ENCODE measurements at regions not wholly inside any gene's neighbourhood (a gene's known extent, or its start where the extent isn't known, plus 50 kb on each side); places are given as distances from the start of the nearest gene placed in this dataset.
A peak's percentile ranks its signal among the peaks of the same experiment; 100 is the strongest.
"Not testable (repeated sequence)": the region's sequence is repeated elsewhere in the genome, so short reads cannot be mapped to it uniquely, and the experiment has no call there.

- H3K4me3 ChIP-seq (ENCODE audit: low read length) = no peak overlapping the region
- no peaks in the 10 kb centered on the region for H3K27me3 ChIP-seq (ENCODE audit: control insufficient read depth, insufficient read depth, low read length)
- peaks cover 31% of the 10 kb centered on the region for H3K4me1 ChIP-seq (ENCODE audit: control insufficient read depth, low read depth, low read length)
- no peak overlapping the region for H3K27ac ChIP-seq (ENCODE audit: low read length)
- no peak overlapping the region for H3K9ac ChIP-seq (ENCODE audit: low read length)
- H3K36me3 ChIP-seq (ENCODE audit: control insufficient read depth, low read depth, low read length) = no peaks in the 10 kb centered on the region
- no peaks in the 10 kb centered on the region for H3K9me3 ChIP-seq (ENCODE audit: control insufficient read depth, low read depth, low read length)
Observed at GRCh38 chr6:97919046-97919445, 636.0 kb upstream of the MMS22L start.

GRCh38 chr6:97919631-97920030, 636.6 kb upstream of the MMS22L start:
- no peaks in the 10 kb centered on the region for H3K9me3 ChIP-seq (ENCODE audit: control insufficient read depth, low read depth, low read length)
- peaks cover 30% of the 10 kb centered on the region for H3K4me1 ChIP-seq (ENCODE audit: control insufficient read depth, low read depth, low read length)
- H3K27me3 ChIP-seq (ENCODE audit: control insufficient read depth, insufficient read depth, low read length) = no peaks in the 10 kb centered on the region
- H3K9ac ChIP-seq (ENCODE audit: low read length) = no peak overlapping the region
- no peaks in the 10 kb centered on the region for H3K36me3 ChIP-seq (ENCODE audit: control insufficient read depth, low read depth, low read length)
- no peak overlapping the region for H3K4me3 ChIP-seq (ENCODE audit: low read length)
- no peak overlapping the region for H3K27ac ChIP-seq (ENCODE audit: low read length)

- Histone ChIP-seq H3K4me3 (ENCODE audit: low read length) (no peak overlapping the region), H3K27ac (ENCODE audit: low read length) (no peak overlapping the region), H3K4me1 (ENCODE audit: control insufficient read depth, low read depth, low read length) (peaks cover 5% of the 10 kb centered on the region), H3K9me3 (ENCODE audit: control insufficient read depth, low read depth, low read length) (no peaks in the 10 kb centered on the region), H3K27me3 (ENCODE audit: control insufficient read depth, insufficient read depth, low read length) (no peaks in the 10 kb centered on the region), H3K36me3 (ENCODE audit: control insufficient read depth, low read depth, low read length) (no peaks in the 10 kb centered on the region), H3K9ac (ENCODE audit: low read length) (no peak overlapping the region)
Observed at GRCh38 chr6:97923249-97923648, 640.2 kb upstream of the MMS22L start.

GRCh38 chr6:97925504-97925903, 642.5 kb upstream of the MMS22L start:
- Histone ChIP-seq H3K4me3 (ENCODE audit: low read length) (no peak overlapping the region), H3K4me1 (ENCODE audit: control insufficient read depth, low read depth, low read length) (no peaks in the 10 kb centered on the region), H3K36me3 (ENCODE audit: control insufficient read depth, low read depth, low read length) (no peaks in the 10 kb centered on the region), H3K27me3 (ENCODE audit: control insufficient read depth, insufficient read depth, low read length) (no peaks in the 10 kb centered on the region), H3K27ac (ENCODE audit: low read length) (no peak overlapping the region), H3K9me3 (ENCODE audit: control insufficient read depth, low read depth, low read length) (no peaks in the 10 kb centered on the region), H3K9ac (ENCODE audit: low read length) (no peak overlapping the region)

GRCh38 chr6:97939440-97940168, 656.6 kb upstream of the MMS22L start:
- no peak overlapping the region for H3K4me3 ChIP-seq (ENCODE audit: low read length)
- H3K36me3 ChIP-seq (ENCODE audit: control insufficient read depth, low read depth, low read length) = no peaks in the 10 kb centered on the region
- no peak overlapping the region for H3K27ac ChIP-seq (ENCODE audit: low read length)
- no peaks in the 10 kb centered on the region for H3K9me3 ChIP-seq (ENCODE audit: control insufficient read depth, low read depth, low read length)
- H3K9ac ChIP-seq (ENCODE audit: low read length) = no peak overlapping the region
- H3K4me1 ChIP-seq (ENCODE audit: control insufficient read depth, low read depth, low read length) = no peaks in the 10 kb centered on the region
- H3K27me3 ChIP-seq (ENCODE audit: control insufficient read depth, insufficient read depth, low read length) = no peaks in the 10 kb centered on the region

GRCh38 chr6:97947841-97948240, 664.8 kb upstream of the MMS22L start:
- no peak overlapping the region for H3K27ac ChIP-seq (ENCODE audit: low read length)
- H3K9me3 ChIP-seq (ENCODE audit: control insufficient read depth, low read depth, low read length) = no peaks in the 10 kb centered on the region
- H3K27me3 ChIP-seq (ENCODE audit: control insufficient read depth, insufficient read depth, low read length) = no peaks in the 10 kb centered on the region
- no peaks in the 10 kb centered on the region for H3K4me1 ChIP-seq (ENCODE audit: control insufficient read depth, low read depth, low read length)
- H3K36me3 ChIP-seq (ENCODE audit: control insufficient read depth, low read depth, low read length) = no peaks in the 10 kb centered on the region
- no peak overlapping the region for H3K4me3 ChIP-seq (ENCODE audit: low read length)
- H3K9ac ChIP-seq (ENCODE audit: low read length) = no peak overlapping the region

- no peaks in the 10 kb centered on the region for H3K4me1 ChIP-seq (ENCODE audit: control insufficient read depth, low read depth, low read length)
- H3K9me3 ChIP-seq (ENCODE audit: control insufficient read depth, low read depth, low read length) = no peaks in the 10 kb centered on the region
- H3K36me3 ChIP-seq (ENCODE audit: control insufficient read depth, low read depth, low read length) = no peaks in the 10 kb centered on the region
- no peak overlapping the region for H3K4me3 ChIP-seq (ENCODE audit: low read length)
- H3K9ac ChIP-seq (ENCODE audit: low read length) = no peak overlapping the region
- H3K27me3 ChIP-seq (ENCODE audit: control insufficient read depth, insufficient read depth, low read length) = no peaks in the 10 kb centered on the region
- no peak overlapping the region for H3K27ac ChIP-seq (ENCODE audit: low read length)
Observed at GRCh38 chr6:97958134-97958533, 675.1 kb upstream of the MMS22L start.

GRCh38 chr6:97963193-97963592, 680.2 kb upstream of the MMS22L start:
- Histone ChIP-seq H3K27me3 (ENCODE audit: control insufficient read depth, insufficient read depth, low read length) (no peaks in the 10 kb centered on the region), H3K4me1 (ENCODE audit: control insufficient read depth, low read depth, low read length) (no peaks in the 10 kb centered on the region), H3K9ac (ENCODE audit: low read length) (no peak overlapping the region), H3K36me3 (ENCODE audit: control insufficient read depth, low read depth, low read length) (no peaks in the 10 kb centered on the region), H3K4me3 (ENCODE audit: low read length) (no peak overlapping the region), H3K9me3 (ENCODE audit: control insufficient read depth, low read depth, low read length) (no peaks in the 10 kb centered on the region), H3K27ac (ENCODE audit: low read length) (no peak overlapping the region)

- Histone ChIP-seq H3K27ac (ENCODE audit: low read length) (peak overlapping the region; percentile 46), H3K36me3 (ENCODE audit: control insufficient read depth, low read depth, low read length) (no peaks in the 10 kb centered on the region), H3K4me1 (ENCODE audit: control insufficient read depth, low read depth, low read length) (no peaks in the 10 kb centered on the region), H3K9me3 (ENCODE audit: control insufficient read depth, low read depth, low read length) (no peaks in the 10 kb centered on the region), H3K9ac (ENCODE audit: low read length) (no peak overlapping the region), H3K4me3 (ENCODE audit: low read length) (no peak overlapping the region), H3K27me3 (ENCODE audit: control insufficient read depth, insufficient read depth, low read length) (no peaks in the 10 kb centered on the region)
Observed at GRCh38 chr6:97969065-97969464, 686.0 kb upstream of the MMS22L start.

- Histone ChIP-seq H3K4me1 (ENCODE audit: control insufficient read depth, low read depth, low read length) (no peaks in the 10 kb centered on the region), H3K27me3 (ENCODE audit: control insufficient read depth, insufficient read depth, low read length) (no peaks in the 10 kb centered on the region)
Observed at GRCh38 chr6:97977084-97977483, 694.1 kb upstream of the MMS22L start.

GRCh38 chr6:97978855-97979271, 695.8 kb upstream of the MMS22L start:
- no peak overlapping the region for H3K4me3 ChIP-seq (ENCODE audit: low read length)
- H3K4me1 ChIP-seq (ENCODE audit: control insufficient read depth, low read depth, low read length) = no peaks in the 10 kb centered on the region
- H3K27me3 ChIP-seq (ENCODE audit: control insufficient read depth, insufficient read depth, low read length) = no peaks in the 10 kb centered on the region
- H3K27ac ChIP-seq (ENCODE audit: low read length) = no peak overlapping the region
- H3K36me3 ChIP-seq (ENCODE audit: control insufficient read depth, low read depth, low read length) = peaks cover 15% of the 10 kb centered on the region
- no peak overlapping the region for H3K9ac ChIP-seq (ENCODE audit: low read length)
- H3K9me3 ChIP-seq (ENCODE audit: control insufficient read depth, low read depth, low read length) = no peaks in the 10 kb centered on the region

More at GRCh38 chr6:97977084-97977483, 694.1 kb upstream of the MMS22L start:
- Histone ChIP-seq H3K36me3 (ENCODE audit: control insufficient read depth, low read depth, low read length) (peaks cover 15% of the 10 kb centered on the region), H3K27ac (ENCODE audit: low read length) (no peak overlapping the region), H3K4me3 (ENCODE audit: low read length) (no peak overlapping the region), H3K9ac (ENCODE audit: low read length) (no peak overlapping the region), H3K9me3 (ENCODE audit: control insufficient read depth, low read depth, low read length) (no peaks in the 10 kb centered on the region)

- not testable (repeated sequence) for H3K27me3 ChIP-seq (ENCODE audit: control insufficient read depth, insufficient read depth, low read length); H3K4me3 ChIP-seq (ENCODE audit: low read length); H3K9ac ChIP-seq (ENCODE audit: low read length); H3K9me3 ChIP-seq (ENCODE audit: control insufficient read depth, low read depth, low read length); H3K27ac ChIP-seq (ENCODE audit: low read length); H3K4me1 ChIP-seq (ENCODE audit: control insufficient read depth, low read depth, low read length)
- H3K36me3 ChIP-seq (ENCODE audit: control insufficient read depth, low read depth, low read length) = peaks cover 15% of the 10 kb centered on the region
Observed at GRCh38 chr6:97979285-97979684, 696.3 kb upstream of the MMS22L start.

All from iPS-18a (cell line).